Kidney (tissue), 13 donors: ENCODE measurements at regions not wholly inside any gene's neighbourhood (a gene's known extent, or its start where the extent isn't known, plus 50 kb on each side); places are given as distances from the start of the nearest gene placed in this dataset.

Experiments used
- DNase-seq, 5 donors: peaks; one replicate each; pipeline ENCODE4 v3.0.0-alpha.2; 2013 to 2020
- FAIRE-seq: peaks from 2 replicates; lab custom pipeline; 2012; peaks lifted over from hg19 to GRCh38; lab: Jason Lieb, UNC
- H3K27ac ChIP-seq, 2 donors: one replicate each; pipeline ENCODE4 v1.7.0; 2013; ENCODE audit warnings: low read depth in 2 of 2, low read length in 2 of 2, inconsistent platforms in 1 of 2
- H3K27me3 ChIP-seq: one replicate; pipeline ENCODE4 v1.7.1; 2013; ENCODE audit warnings: low read length, inconsistent platforms; ENCODE audit not compliant: control insufficient read depth, insufficient read depth
- H3K36me3 ChIP-seq, 3 donors: one replicate each; pipeline versions ENCODE4 v1.7.0 to v1.7.1; 2013; ENCODE audit warnings: low read length in 3 of 3, control low read depth in 1 of 3, inconsistent platforms in 1 of 3; ENCODE audit not compliant: insufficient read depth in 3 of 3, control insufficient read depth in 2 of 3
- H3K4me1 ChIP-seq, 3 donors: one replicate each; pipeline versions ENCODE4 v1.7.0 to v1.7.1; 2013; ENCODE audit warnings: low read length in 3 of 3, inconsistent platforms in 1 of 3, low read depth in 1 of 3; ENCODE audit not compliant: control insufficient read depth in 2 of 3, insufficient read depth in 2 of 3
- H3K4me3 ChIP-seq, 3 donors: one replicate each; pipeline versions ENCODE4 v1.7.0 to v1.8.1; 2013; ENCODE audit warnings: low read length in 3 of 3, control low read depth in 1 of 3, inconsistent platforms in 1 of 3
- H3K9ac ChIP-seq, 3 donors: one replicate each; pipeline versions ENCODE4 v1.7.0 to v1.7.1; 2013; ENCODE audit warnings: low read length in 3 of 3, control low read depth in 1 of 3, inconsistent platforms in 1 of 3
- H3K9me3 ChIP-seq, 3 donors: one replicate each; pipeline versions ENCODE4 v1.7.0 to v1.7.1; 2013; ENCODE audit warnings: low read length in 3 of 3, control low read depth in 1 of 3, inconsistent platforms in 1 of 3; ENCODE audit not compliant: control insufficient read depth in 2 of 3, insufficient read depth in 1 of 3
- intact Hi-C: fragments of 100-400 bp; cut with DNase I; formaldehyde crosslinking; loops from one replicate; pipeline ENCODE4 v1.11.1; 2022
- TF ChIP-seq, protein P1 (sequence below): IDR thresholded peaks from 3 replicates; pipeline ENCODE4 v1.5.1; 2012; ENCODE audit warnings: mild to moderate bottlenecking, moderate library complexity, borderline replicate concordance; ENCODE audit not compliant: insufficient read depth; ENCODE audit errors: extremely low read depth
- donor health status: control.
- donor health status: control.
- donor health status: control.
- donor health status: control.
- donor health status: control.
- donor health status: DM: yes; HTN: yes; CAD: no.
- donor health status: Normal renal cell carcinoma (clear cell type).

GRCh38 chr1:232467073-232467760, 162.7 kb downstream of the SIPA1L2 start:
- Histone ChIP-seq H3K36me3 (peaks cover 0 to 5% (median 0%) of the 10 kb centered on the region in 3 donors), H3K9ac (no peak overlapping the region), H3K4me1 (no peaks in the 10 kb centered on the region), H3K27ac (no peak overlapping the region), H3K27me3 (no peaks in the 10 kb centered on the region), H3K4me3 (no peak overlapping the region), H3K9me3 (no peaks in the 10 kb centered on the region)
- no peak for FAIRE-seq
- TF ChIP-seq, protein P1, sequence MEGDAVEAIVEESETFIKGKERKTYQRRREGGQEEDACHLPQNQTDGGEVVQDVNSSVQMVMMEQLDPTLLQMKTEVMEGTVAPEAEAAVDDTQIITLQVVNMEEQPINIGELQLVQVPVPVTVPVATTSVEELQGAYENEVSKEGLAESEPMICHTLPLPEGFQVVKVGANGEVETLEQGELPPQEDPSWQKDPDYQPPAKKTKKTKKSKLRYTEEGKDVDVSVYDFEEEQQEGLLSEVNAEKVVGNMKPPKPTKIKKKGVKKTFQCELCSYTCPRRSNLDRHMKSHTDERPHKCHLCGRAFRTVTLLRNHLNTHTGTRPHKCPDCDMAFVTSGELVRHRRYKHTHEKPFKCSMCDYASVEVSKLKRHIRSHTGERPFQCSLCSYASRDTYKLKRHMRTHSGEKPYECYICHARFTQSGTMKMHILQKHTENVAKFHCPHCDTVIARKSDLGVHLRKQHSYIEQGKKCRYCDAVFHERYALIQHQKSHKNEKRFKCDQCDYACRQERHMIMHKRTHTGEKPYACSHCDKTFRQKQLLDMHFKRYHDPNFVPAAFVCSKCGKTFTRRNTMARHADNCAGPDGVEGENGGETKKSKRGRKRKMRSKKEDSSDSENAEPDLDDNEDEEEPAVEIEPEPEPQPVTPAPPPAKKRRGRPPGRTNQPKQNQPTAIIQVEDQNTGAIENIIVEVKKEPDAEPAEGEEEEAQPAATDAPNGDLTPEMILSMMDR = no peak
- DNase-seq = no peak
- intact Hi-C loops = no loop called here

DNA sequence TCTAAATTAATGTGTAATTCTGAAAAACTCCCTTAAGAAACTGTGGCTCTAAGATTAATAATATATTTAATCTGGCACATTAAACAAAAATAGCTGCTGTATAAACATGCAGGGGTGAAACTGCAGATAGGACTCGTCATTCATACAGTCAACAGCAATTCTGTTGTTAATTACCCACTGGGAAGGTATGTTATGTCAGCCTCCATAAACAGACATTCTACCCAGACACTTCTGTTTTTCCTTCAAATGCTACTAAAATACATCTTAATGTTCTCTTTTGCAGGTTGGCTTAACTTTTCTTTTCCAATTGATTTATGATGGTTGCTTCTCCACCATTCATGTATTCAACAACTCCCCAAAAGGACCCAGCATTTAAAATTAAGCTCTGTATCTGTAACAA, 165.6 kb downstream of the SIPA1L2 start:
- Histone ChIP-seq H3K27ac (no peak overlapping the region), H3K9ac (no peak overlapping the region), H3K36me3 (peaks cover 0 to 5% (median 0%) of the 10 kb centered on the region in 3 donors), H3K9me3 (no peaks in the 10 kb centered on the region), H3K4me1 (no peaks in the 10 kb centered on the region), H3K27me3 (no peaks in the 10 kb centered on the region), H3K4me3 (no peak overlapping the region)
- TF ChIP-seq, protein P1 = no peak
- intact Hi-C loops = no loop called here
- FAIRE-seq = no peak
- no peak for DNase-seq

DNA sequence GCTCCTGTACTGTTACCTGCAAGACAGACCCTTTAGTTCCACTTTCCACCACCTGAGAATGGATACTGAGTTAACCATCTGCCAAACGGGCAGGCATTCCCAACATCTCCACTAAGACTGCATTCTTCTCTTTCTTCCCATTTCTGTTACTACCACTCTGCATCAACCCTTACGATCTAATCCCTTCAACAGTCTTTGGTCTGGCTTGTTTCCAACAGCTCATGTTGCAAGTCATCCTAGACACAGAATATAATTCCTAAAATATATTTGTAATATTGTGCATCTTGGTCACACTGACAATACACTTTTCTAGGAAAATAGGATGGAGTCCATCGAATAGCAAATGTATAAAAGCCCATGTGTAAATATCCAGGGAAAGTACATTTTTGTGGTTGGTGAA, 166.7 kb downstream of the SIPA1L2 start:
- FAIRE-seq = no peak
- intact Hi-C loops = no loop called here
- Histone ChIP-seq H3K27ac (no peak overlapping the region), H3K27me3 (no peaks in the 10 kb centered on the region), H3K36me3 (peaks cover 0 to 5% (median 0%) of the 10 kb centered on the region in 3 donors), H3K9ac (no peak overlapping the region), H3K4me3 (no peak overlapping the region), H3K9me3 (no peaks in the 10 kb centered on the region), H3K4me1 (no peaks in the 10 kb centered on the region)
- TF ChIP-seq, protein P1 = no peak
- DNase-seq = no peak
